Neural progenitor cell (in vitro differentiated cells): ENCODE measurements at regions not wholly inside any gene's neighbourhood (a gene's known extent, or its start where the extent isn't known, plus 50 kb on each side); places are given as distances from the start of the nearest gene placed in this dataset.

ENCODE experiments used
- DNase-seq: peaks from one replicate; pipeline ENCODE4 v3.0.0-alpha.2; 2016; ENCODE audit warnings: low spot score
- H2AFZ ChIP-seq: fragments of 200-600 bp; sonication (generic); replicated peaks from 2 replicates; pipeline ENCODE4 v1.6.1; 2016; ENCODE audit warnings: antibody characterized with exemption
- H3F3A ChIP-seq: fragments of 200-600 bp; sonication (generic); 2 replicates; pipeline ENCODE4 v1.6.1; 2016; ENCODE audit warnings: antibody characterized with exemption, low read depth
- H3K27ac ChIP-seq: fragments of 200-600 bp; sonication (generic); 2 replicates; pipeline ENCODE4 v1.5.1; 2016; ENCODE audit warnings: mild to moderate bottlenecking
- H3K27me3 ChIP-seq: fragments of 200-600 bp; sonication (generic); 2 replicates; pipeline ENCODE4 v1.6.1; 2016; ENCODE audit warnings: mild to moderate bottlenecking, moderate library complexity
- H3K36me3 ChIP-seq: fragments of 200-600 bp; sonication (generic); 2 replicates; pipeline ENCODE4 v1.5.1; 2016
- H3K4me1 ChIP-seq: fragments of 200-600 bp; sonication (generic); 2 replicates; pipeline ENCODE4 v1.6.1; 2016; ENCODE audit warnings: mixed run types
- H3K4me2 ChIP-seq: fragments of 200-600 bp; sonication (generic); 2 replicates; pipeline ENCODE4 v1.6.1; 2016
- H3K4me3 ChIP-seq: fragments of 200-600 bp; sonication (generic); 2 replicates; pipeline ENCODE4 v1.5.1; 2016
- H3K79me2 ChIP-seq: fragments of 200-600 bp; sonication (generic); 2 replicates; pipeline ENCODE4 v1.6.1; 2016; ENCODE audit warnings: low read depth
- H3K9ac ChIP-seq: fragments of 200-600 bp; sonication (generic); 2 replicates; pipeline ENCODE4 v1.6.1; 2016
- H3K9me3 ChIP-seq: fragments of 200-600 bp; sonication (generic); 2 replicates; pipeline ENCODE4 v1.5.1; 2016; ENCODE audit warnings: low read depth
- H4K20me1 ChIP-seq: fragments of 200-600 bp; sonication (generic); 2 replicates; pipeline ENCODE4 v1.6.1; 2016; ENCODE audit warnings: low read depth
- H3K27ac Mint-ChIP-seq: 3 replicates; pipeline ENCODE4 v1.8.0; 2021; ENCODE audit warnings: mixed read lengths
- H3K27me3 Mint-ChIP-seq: 2 replicates; pipeline ENCODE4 v1.8.0; 2022; ENCODE audit warnings: low read depth, mild to moderate bottlenecking, inconsistent platforms, moderate library complexity, mixed read lengths; ENCODE audit not compliant: insufficient read depth
- H3K36me3 Mint-ChIP-seq: 3 replicates; pipeline ENCODE4 v1.8.0; 2021; ENCODE audit warnings: mixed read lengths
- H3K4me1 Mint-ChIP-seq: 3 replicates; pipeline ENCODE4 v1.8.0; 2021; ENCODE audit warnings: mixed read lengths
- H3K4me3 Mint-ChIP-seq: 3 replicates; pipeline ENCODE4 v1.8.0; 2021; ENCODE audit warnings: mild to moderate bottlenecking, moderate library complexity, mixed read lengths
- H3K9me3 Mint-ChIP-seq: 3 replicates; pipeline ENCODE4 v1.8.0; 2020; ENCODE audit warnings: mixed read lengths
- EZH2 ChIP-seq: fragments of 200-600 bp; sonication (generic); IDR thresholded peaks from 2 replicates; pipeline ENCODE4 v1.6.1; 2017; ENCODE audit warnings: antibody characterized with exemption, mild to moderate bottlenecking, moderate library complexity
- EZH2phosphoT487 ChIP-seq: fragments of 200-600 bp; sonication (generic); IDR thresholded peaks from 2 replicates; pipeline ENCODE4 v1.6.1; 2017; ENCODE audit warnings: antibody characterized with exemption
- TF ChIP-seq, protein P1 (sequence below): fragments of 200-600 bp; sonication (generic); IDR thresholded peaks from 2 replicates; pipeline ENCODE4 v1.5.1; 2017; ENCODE audit warnings: antibody characterized with exemption, mild to moderate bottlenecking

GRCh38 chr12:63419154-63419553 is 249.1 kb downstream of the DPY19L2 start:
- Mint-ChIP-seq H3K27me3 (peaks cover 4% of the 10 kb centered on the region), H3K4me1 (no peaks in the 10 kb centered on the region), H3K4me3 (no peak overlapping the region), H3K9me3 (peaks cover 15% of the 10 kb centered on the region), H3K36me3 (peaks cover 2% of the 10 kb centered on the region), H3K27ac (no peak overlapping the region)
- Histone ChIP-seq H3K36me3 (no peaks in the 10 kb centered on the region), H3K4me1 (peaks cover 3% of the 10 kb centered on the region), H3K4me2 (no peak overlapping the region), H4K20me1 (no peaks in the 10 kb centered on the region), H3K79me2 (no peaks in the 10 kb centered on the region), H3K9ac (no peak overlapping the region), H2AFZ (no peak overlapping the region), H3K4me3 (no peak overlapping the region), H3K27me3 (no peaks in the 10 kb centered on the region), H3K27ac (no peak overlapping the region), H3F3A (no peaks in the 10 kb centered on the region), H3K9me3 (no peaks in the 10 kb centered on the region)
- no peak for DNase-seq
- TF ChIP-seq, protein P1, sequence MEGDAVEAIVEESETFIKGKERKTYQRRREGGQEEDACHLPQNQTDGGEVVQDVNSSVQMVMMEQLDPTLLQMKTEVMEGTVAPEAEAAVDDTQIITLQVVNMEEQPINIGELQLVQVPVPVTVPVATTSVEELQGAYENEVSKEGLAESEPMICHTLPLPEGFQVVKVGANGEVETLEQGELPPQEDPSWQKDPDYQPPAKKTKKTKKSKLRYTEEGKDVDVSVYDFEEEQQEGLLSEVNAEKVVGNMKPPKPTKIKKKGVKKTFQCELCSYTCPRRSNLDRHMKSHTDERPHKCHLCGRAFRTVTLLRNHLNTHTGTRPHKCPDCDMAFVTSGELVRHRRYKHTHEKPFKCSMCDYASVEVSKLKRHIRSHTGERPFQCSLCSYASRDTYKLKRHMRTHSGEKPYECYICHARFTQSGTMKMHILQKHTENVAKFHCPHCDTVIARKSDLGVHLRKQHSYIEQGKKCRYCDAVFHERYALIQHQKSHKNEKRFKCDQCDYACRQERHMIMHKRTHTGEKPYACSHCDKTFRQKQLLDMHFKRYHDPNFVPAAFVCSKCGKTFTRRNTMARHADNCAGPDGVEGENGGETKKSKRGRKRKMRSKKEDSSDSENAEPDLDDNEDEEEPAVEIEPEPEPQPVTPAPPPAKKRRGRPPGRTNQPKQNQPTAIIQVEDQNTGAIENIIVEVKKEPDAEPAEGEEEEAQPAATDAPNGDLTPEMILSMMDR = no peak
- TF ChIP-seq EZH2phosphoT487 = no peak
- no peak for TF ChIP-seq EZH2

GRCh38 chr12:63416788-63417187 is 251.5 kb downstream of the DPY19L2 start:
- Mint-ChIP-seq H3K36me3 (peaks cover 2% of the 10 kb centered on the region), H3K4me1 (no peaks in the 10 kb centered on the region), H3K4me3 (no peak overlapping the region), H3K27me3 (peaks cover 4% of the 10 kb centered on the region), H3K27ac (no peak overlapping the region), H3K9me3 (peaks cover 14% of the 10 kb centered on the region)
- DNase-seq = no peak
- Histone ChIP-seq H3F3A (no peaks in the 10 kb centered on the region), H3K27me3 (no peaks in the 10 kb centered on the region), H3K27ac (no peak overlapping the region), H3K79me2 (no peaks in the 10 kb centered on the region), H4K20me1 (no peaks in the 10 kb centered on the region), H3K4me1 (peaks cover 3% of the 10 kb centered on the region), H3K9ac (no peak overlapping the region), H2AFZ (no peak overlapping the region), H3K4me3 (no peak overlapping the region), H3K4me2 (no peak overlapping the region), H3K36me3 (no peaks in the 10 kb centered on the region), H3K9me3 (no peaks in the 10 kb centered on the region)
- TF ChIP-seq EZH2 = no peak
- TF ChIP-seq, protein P1 = no peak
- no peak for TF ChIP-seq EZH2phosphoT487

- H3K4me1 ChIP-seq = peaks cover 1% of the 10 kb centered on the region
- H3K9me3 Mint-ChIP-seq = peaks cover 7% of the 10 kb centered on the region
- H2AFZ ChIP-seq = no peak overlapping the region
- H3K27ac ChIP-seq = no peak overlapping the region
- H3F3A ChIP-seq = no peaks in the 10 kb centered on the region
- H3K4me2 ChIP-seq = no peak overlapping the region
- no peaks in the 10 kb centered on the region for H4K20me1 ChIP-seq
- H3K9ac ChIP-seq = no peak overlapping the region
- H3K27me3 ChIP-seq = no peaks in the 10 kb centered on the region
- H3K4me1 Mint-ChIP-seq = no peaks in the 10 kb centered on the region
- TF ChIP-seq EZH2phosphoT487 (no peak), EZH2 (no peak)
- TF ChIP-seq, protein P1 = no peak
- H3K79me2 ChIP-seq = no peaks in the 10 kb centered on the region
- H3K4me3 Mint-ChIP-seq = no peak overlapping the region
- H3K9me3 ChIP-seq = no peaks in the 10 kb centered on the region
- no peak overlapping the region for H3K27ac Mint-ChIP-seq
- H3K36me3 Mint-ChIP-seq = peaks cover 2% of the 10 kb centered on the region
- H3K4me3 ChIP-seq = no peak overlapping the region
- no peak for DNase-seq
- peaks cover 4% of the 10 kb centered on the region for H3K27me3 Mint-ChIP-seq
- H3K36me3 ChIP-seq = no peaks in the 10 kb centered on the region
These were observed 252.9 kb downstream of the DPY19L2 start for GRCh38 chr12:63415357-63415756.

GRCh38 chr12:63410197-63410596 is 258.1 kb downstream of the DPY19L2 start:
- Mint-ChIP-seq H3K9me3 (peaks cover 10% of the 10 kb centered on the region), H3K4me3 (no peak overlapping the region), H3K27me3 (peaks cover 2% of the 10 kb centered on the region), H3K4me1 (no peaks in the 10 kb centered on the region), H3K36me3 (no peaks in the 10 kb centered on the region), H3K27ac (no peak overlapping the region)
- Histone ChIP-seq H3K4me2 (no peak overlapping the region), H3K9me3 (no peaks in the 10 kb centered on the region), H3K4me3 (no peak overlapping the region), H3K36me3 (no peaks in the 10 kb centered on the region), H3F3A (no peaks in the 10 kb centered on the region), H3K4me1 (no peaks in the 10 kb centered on the region), H4K20me1 (no peaks in the 10 kb centered on the region), H3K9ac (no peak overlapping the region), H3K27me3 (no peaks in the 10 kb centered on the region), H2AFZ (no peak overlapping the region), H3K79me2 (no peaks in the 10 kb centered on the region), H3K27ac (no peak overlapping the region)
- DNase-seq = peak; percentile 14
- TF ChIP-seq EZH2phosphoT487 (no peak), EZH2 (no peak)
- TF ChIP-seq, protein P1 = no peak
